KMS-11 (cell line): ENCODE measurements at regions not wholly inside any gene's neighbourhood (a gene's known extent, or its start where the extent isn't known, plus 50 kb on each side); places are given as distances from the start of the nearest gene placed in this dataset.

ENCODE experiments used
- H2AFZ ChIP-seq: fragments of 200-600 bp; sonication (generic); 2 replicates; pipeline ENCODE4 v1.6.1; 2016; ENCODE audit warnings: antibody characterized with exemption, mixed run types, low read depth
- H3K27ac ChIP-seq: fragments of 200-600 bp; sonication (generic); 2 replicates; pipeline ENCODE4 v1.6.1; 2016; ENCODE audit warnings: mild to moderate bottlenecking, mixed run types
- H3K27me3 ChIP-seq: fragments of 200-600 bp; sonication (generic); 2 replicates; pipeline ENCODE4 v1.6.1; 2017; ENCODE audit warnings: mild to moderate bottlenecking, low read depth, mixed run types, moderate library complexity; ENCODE audit not compliant: insufficient read depth
- H3K36me3 ChIP-seq: fragments of 200-600 bp; sonication (generic); 2 replicates; pipeline ENCODE4 v1.6.1; 2017; ENCODE audit warnings: mild to moderate bottlenecking, mixed run types; ENCODE audit not compliant: insufficient read depth
- H3K4me1 ChIP-seq: fragments of 200-600 bp; sonication (generic); 2 replicates; pipeline ENCODE4 v1.6.1; 2016; ENCODE audit warnings: mild to moderate bottlenecking, low read depth, mixed run types; ENCODE audit not compliant: poor library complexity, severe bottlenecking
- H3K4me2 ChIP-seq: fragments of 200-600 bp; sonication (generic); 2 replicates; pipeline ENCODE4 v1.7.0; 2016; ENCODE audit warnings: mild to moderate bottlenecking, mixed run types
- H3K4me3 ChIP-seq: fragments of 200-600 bp; sonication (generic); IDR thresholded peaks from 2 replicates; pipeline ENCODE4 v1.6.1; 2017; ENCODE audit warnings: low read depth, low read length, mixed read lengths; ENCODE audit not compliant: insufficient read depth
- H3K79me2 ChIP-seq: fragments of 200-600 bp; sonication (generic); 2 replicates; pipeline ENCODE4 v1.6.1; 2016; ENCODE audit warnings: low read depth, mixed run types; ENCODE audit not compliant: insufficient read depth
- H3K9ac ChIP-seq: fragments of 200-600 bp; sonication (generic); 2 replicates; pipeline ENCODE4 v1.6.1; 2016; ENCODE audit warnings: mild to moderate bottlenecking, mixed run types
- H4K20me1 ChIP-seq: fragments of 200-600 bp; sonication (generic); 2 replicates; pipeline ENCODE4 v1.6.1; 2016; ENCODE audit warnings: mild to moderate bottlenecking, mixed run types; ENCODE audit not compliant: insufficient read depth
- TF ChIP-seq, protein P1 (sequence below): fragments of 200-600 bp; sonication (generic); conservative IDR thresholded peaks from 2 replicates; pipeline ENCODE4 v1.6.1; 2017; ENCODE audit warnings: low read depth, mild to moderate bottlenecking, antibody characterized with exemption, low read length, moderate library complexity, mixed read lengths

DNA sequence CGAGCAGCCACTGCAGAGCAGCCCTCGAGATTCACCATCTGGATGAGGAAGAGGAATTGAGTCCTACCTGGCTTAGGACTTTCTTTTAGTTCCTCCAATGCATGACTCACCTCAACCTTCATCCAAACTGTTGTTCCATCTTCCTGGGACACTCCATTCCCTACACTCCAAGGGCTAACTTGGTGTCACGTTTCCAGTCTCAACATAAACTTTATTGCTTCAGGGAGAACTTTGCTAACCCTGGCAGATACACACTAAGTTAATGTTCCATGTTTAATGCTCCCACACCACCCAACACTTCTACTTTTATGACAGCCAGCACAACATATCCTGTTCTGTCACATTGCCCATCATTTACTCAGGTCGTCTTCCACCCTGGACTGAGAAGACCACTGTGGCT is 164.4 kb downstream of the RBM26 start:
- Histone ChIP-seq H3K36me3 (no peaks in the 10 kb centered on the region), H2AFZ (no peak overlapping the region), H3K79me2 (no peaks in the 10 kb centered on the region), H4K20me1 (no peaks in the 10 kb centered on the region), H3K4me2 (no peak overlapping the region), H3K27ac (no peak overlapping the region), H3K4me3 (no peak overlapping the region), H3K27me3 (no peaks in the 10 kb centered on the region), H3K4me1 (peaks cover 14% of the 10 kb centered on the region), H3K9ac (no peak overlapping the region)
- TF ChIP-seq, protein P1, sequence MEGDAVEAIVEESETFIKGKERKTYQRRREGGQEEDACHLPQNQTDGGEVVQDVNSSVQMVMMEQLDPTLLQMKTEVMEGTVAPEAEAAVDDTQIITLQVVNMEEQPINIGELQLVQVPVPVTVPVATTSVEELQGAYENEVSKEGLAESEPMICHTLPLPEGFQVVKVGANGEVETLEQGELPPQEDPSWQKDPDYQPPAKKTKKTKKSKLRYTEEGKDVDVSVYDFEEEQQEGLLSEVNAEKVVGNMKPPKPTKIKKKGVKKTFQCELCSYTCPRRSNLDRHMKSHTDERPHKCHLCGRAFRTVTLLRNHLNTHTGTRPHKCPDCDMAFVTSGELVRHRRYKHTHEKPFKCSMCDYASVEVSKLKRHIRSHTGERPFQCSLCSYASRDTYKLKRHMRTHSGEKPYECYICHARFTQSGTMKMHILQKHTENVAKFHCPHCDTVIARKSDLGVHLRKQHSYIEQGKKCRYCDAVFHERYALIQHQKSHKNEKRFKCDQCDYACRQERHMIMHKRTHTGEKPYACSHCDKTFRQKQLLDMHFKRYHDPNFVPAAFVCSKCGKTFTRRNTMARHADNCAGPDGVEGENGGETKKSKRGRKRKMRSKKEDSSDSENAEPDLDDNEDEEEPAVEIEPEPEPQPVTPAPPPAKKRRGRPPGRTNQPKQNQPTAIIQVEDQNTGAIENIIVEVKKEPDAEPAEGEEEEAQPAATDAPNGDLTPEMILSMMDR: no peak

DNA sequence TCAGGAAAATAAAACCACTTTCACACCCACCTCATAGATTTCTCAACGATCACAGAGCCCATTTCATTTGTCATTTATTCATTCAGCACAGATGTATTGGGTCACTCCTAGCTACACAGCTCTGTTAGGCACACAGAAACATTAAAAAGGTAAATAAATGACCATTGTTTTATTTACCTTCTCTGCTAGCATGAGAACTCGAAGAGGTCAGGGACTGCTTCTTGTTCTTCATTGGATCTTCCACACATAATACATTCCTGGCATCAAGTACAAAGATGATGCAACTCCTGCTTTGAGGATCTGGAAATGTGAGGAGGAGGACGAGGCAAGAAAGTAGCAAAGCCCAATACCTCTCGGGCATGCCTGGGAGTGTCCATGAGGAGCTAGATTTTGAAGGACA is 168.1 kb downstream of the RBM26 start:
- H3K27ac ChIP-seq: no peak overlapping the region
- no peaks in the 10 kb centered on the region for H4K20me1 ChIP-seq
- H3K4me2 ChIP-seq: no peak overlapping the region
- H3K9ac ChIP-seq: no peak overlapping the region
- no peak overlapping the region for H3K4me3 ChIP-seq
- H3K4me1 ChIP-seq: no peaks in the 10 kb centered on the region
- no peaks in the 10 kb centered on the region for H3K79me2 ChIP-seq
- H3K36me3 ChIP-seq: no peaks in the 10 kb centered on the region
- H3K27me3 ChIP-seq: no peaks in the 10 kb centered on the region
- no peak overlapping the region for H2AFZ ChIP-seq
- TF ChIP-seq, protein P1: no peak

DNA sequence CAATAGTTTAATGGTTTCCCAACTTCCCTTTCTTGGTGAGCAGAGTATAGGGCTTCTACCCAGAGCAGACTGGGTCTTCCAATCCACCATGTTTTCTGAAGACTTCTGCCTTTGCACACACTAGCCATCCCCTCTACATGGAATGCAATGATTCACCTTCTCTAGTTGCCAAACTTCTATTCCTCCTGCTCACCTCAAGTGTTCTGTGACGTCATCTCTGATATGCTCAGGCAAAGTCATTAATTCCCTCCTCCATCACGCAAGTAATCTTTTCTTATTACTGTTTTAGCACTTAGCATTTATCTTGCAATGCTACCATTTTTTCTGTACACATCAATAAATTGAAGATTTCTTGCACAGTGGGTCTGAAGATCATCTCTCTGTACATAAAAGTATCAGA is 174.2 kb downstream of the RBM26 start:
- Histone ChIP-seq H3K79me2 (no peaks in the 10 kb centered on the region), H2AFZ (no peak overlapping the region), H3K4me1 (no peaks in the 10 kb centered on the region), H3K27ac (no peak overlapping the region), H3K4me2 (no peak overlapping the region), H3K27me3 (no peaks in the 10 kb centered on the region), H4K20me1 (no peaks in the 10 kb centered on the region), H3K9ac (no peak overlapping the region), H3K4me3 (no peak overlapping the region), H3K36me3 (no peaks in the 10 kb centered on the region)
- TF ChIP-seq, protein P1: no peak

DNA sequence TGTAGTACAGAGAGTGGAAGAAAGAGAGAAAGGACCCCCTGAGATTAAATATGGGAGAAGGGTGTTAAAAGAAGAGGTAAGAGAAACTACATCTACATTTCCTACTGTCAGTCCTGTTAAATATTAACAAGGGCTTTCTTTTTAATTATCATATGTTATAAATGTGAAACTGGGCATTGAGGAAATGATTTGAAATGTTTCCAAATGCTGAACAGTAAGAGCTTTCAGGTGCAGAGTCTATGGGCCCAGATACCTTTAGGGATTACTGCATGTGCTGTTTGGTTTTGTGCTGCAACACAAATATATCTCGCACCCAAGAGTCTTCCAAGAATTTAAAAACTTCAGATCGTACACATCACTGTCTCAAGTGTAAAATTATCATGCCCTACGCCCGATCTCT is 176.3 kb downstream of the RBM26 start:
- no peak overlapping the region for H3K27ac ChIP-seq
- no peaks in the 10 kb centered on the region for H3K27me3 ChIP-seq
- no peaks in the 10 kb centered on the region for H4K20me1 ChIP-seq
- H3K9ac ChIP-seq: no peak overlapping the region
- H3K4me2 ChIP-seq: no peak overlapping the region
- H3K36me3 ChIP-seq: no peaks in the 10 kb centered on the region
- no peaks in the 10 kb centered on the region for H3K79me2 ChIP-seq
- H3K4me1 ChIP-seq: no peaks in the 10 kb centered on the region
- no peak overlapping the region for H3K4me3 ChIP-seq
- no peak overlapping the region for H2AFZ ChIP-seq
- TF ChIP-seq, protein P1: no peak

DNA sequence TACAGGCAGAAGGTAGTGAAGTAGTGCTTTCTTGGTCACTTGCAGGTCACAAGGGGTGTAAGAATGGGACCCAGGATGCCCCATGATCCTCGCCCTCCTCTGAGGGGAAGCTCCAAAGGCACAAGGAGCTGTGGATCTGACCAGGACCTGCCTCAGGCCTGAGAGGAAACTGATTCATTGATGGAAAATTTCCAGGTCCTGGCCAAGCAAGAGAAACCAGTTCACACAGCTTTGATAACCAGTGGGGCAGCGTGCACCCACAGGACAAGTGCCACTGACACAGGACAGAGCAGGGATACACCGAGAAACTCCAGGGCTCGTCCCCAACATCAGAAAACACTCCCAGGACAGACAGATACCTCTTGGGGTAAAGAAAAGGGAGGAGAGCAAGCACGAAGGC is 177.1 kb downstream of the RBM26 start:
- H3K27me3 ChIP-seq: no peaks in the 10 kb centered on the region
- no peaks in the 10 kb centered on the region for H3K79me2 ChIP-seq
- H3K4me3 ChIP-seq: no peak overlapping the region
- H4K20me1 ChIP-seq: no peaks in the 10 kb centered on the region
- H3K4me2 ChIP-seq: no peak overlapping the region
- no peak overlapping the region for H2AFZ ChIP-seq
- no peak overlapping the region for H3K9ac ChIP-seq
- H3K4me1 ChIP-seq: no peaks in the 10 kb centered on the region
- TF ChIP-seq, protein P1: no peak
- no peaks in the 10 kb centered on the region for H3K36me3 ChIP-seq
- no peak overlapping the region for H3K27ac ChIP-seq
